SJCRH30 (cell line): ENCODE measurements at regions not wholly inside any gene's neighbourhood (a gene's known extent, or its start where the extent isn't known, plus 50 kb on each side); places are given as distances from the start of the nearest gene placed in this dataset.

Experiments
- DNase-seq, 2 experiments: peaks; one replicate each; pipeline ENCODE4 v3.0.0-alpha.2; 2015 to 2020
- H3K27ac ChIP-seq: fragments of 250-450 bp; sonication (Bioruptor Pico); 2 replicates; pipeline ENCODE4 v1.5.1; 2020; ENCODE audit warnings: mild to moderate bottlenecking, moderate library complexity
- H3K27me3 ChIP-seq: fragments of 250-450 bp; sonication (Bioruptor Pico); 2 replicates; pipeline ENCODE4 v1.5.1; 2020; ENCODE audit warnings: mild to moderate bottlenecking, moderate library complexity
- H3K36me3 ChIP-seq: fragments of 250-450 bp; sonication (Bioruptor Pico); 2 replicates; pipeline ENCODE4 v1.5.1; 2020; ENCODE audit warnings: mild to moderate bottlenecking, moderate library complexity
- H3K4me1 ChIP-seq: fragments of 250-450 bp; sonication (Bioruptor Pico); 2 replicates; pipeline ENCODE4 v1.5.1; 2020; ENCODE audit warnings: mild to moderate bottlenecking, moderate library complexity
- H3K4me3 ChIP-seq: fragments of 250-450 bp; sonication (Bioruptor Pico); 2 replicates; pipeline ENCODE4 v1.5.1; 2020; ENCODE audit warnings: mild to moderate bottlenecking, moderate library complexity
- H3K9me3 ChIP-seq: fragments of 250-450 bp; sonication (Bioruptor Pico); replicated peaks from 2 replicates; pipeline ENCODE4 v1.5.1; 2020; ENCODE audit warnings: mild to moderate bottlenecking, moderate library complexity

DNA sequence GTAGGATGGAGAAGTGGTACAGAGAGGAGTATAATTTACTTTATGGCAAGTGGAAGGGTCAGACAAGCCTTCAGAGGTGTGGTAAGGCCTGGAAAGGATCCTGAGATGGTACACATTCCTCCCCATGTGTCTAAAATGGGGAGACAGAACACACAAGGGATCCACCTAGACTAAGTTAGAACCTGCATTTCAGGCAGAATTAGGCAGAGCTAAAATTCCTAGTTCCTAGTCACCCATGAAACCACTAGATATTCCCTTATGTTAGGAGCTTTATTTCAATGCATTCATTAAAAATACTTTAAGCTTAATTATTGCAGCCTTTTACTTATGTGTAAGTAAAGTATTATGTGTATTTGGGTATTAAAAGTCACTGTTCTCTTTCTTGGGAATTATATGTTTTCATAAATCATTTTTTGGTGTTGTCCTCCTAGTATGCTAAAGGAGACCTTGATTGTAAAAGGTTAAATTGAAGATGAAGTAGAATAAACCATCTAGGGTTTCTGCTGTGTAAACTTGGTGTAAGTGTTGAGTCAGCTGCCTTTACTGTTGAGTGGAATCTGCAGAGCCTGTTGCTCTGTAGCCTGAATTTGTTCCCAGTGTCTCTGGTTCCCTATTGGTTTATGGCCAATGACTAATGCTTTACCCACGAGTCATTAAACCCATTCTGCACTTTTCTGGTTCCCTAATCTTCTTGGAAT is 423.2 kb downstream of the ATP23 start:
- Histone ChIP-seq H3K36me3 (no peaks in the 10 kb centered on the region), H3K27me3 (peaks cover 17% of the 10 kb centered on the region), H3K9me3 (no peaks in the 10 kb centered on the region), H3K4me1 (peaks cover 22% of the 10 kb centered on the region), H3K4me3 (no peak overlapping the region), H3K27ac (no peak overlapping the region)
- DNase-seq, result peak; percentile 82 to 86

DNA sequence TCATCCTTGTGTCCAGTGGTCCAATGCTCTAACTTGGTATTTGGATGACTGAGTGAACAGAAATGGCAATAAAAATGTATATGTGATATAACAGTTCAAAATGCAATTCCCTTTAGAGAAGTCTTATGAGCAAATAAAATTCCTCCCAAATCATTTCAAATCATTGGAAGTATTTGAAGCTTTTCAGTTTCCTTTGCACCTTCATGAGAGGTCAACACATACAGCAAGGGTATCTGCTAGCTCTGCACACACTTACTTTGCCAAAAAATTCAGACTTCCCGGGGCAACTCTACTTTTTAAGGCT is 423.7 kb downstream of the ATP23 start:
- no peak overlapping the region for H3K4me3 ChIP-seq
- H3K9me3 ChIP-seq, result no peaks in the 10 kb centered on the region
- no peak for DNase-seq
- no peak overlapping the region; the same call in 1 of the 2 replicates for H3K27ac ChIP-seq
- H3K36me3 ChIP-seq, result no peaks in the 10 kb centered on the region
- peaks cover 12% of the 10 kb centered on the region for H3K27me3 ChIP-seq
- peaks cover 22% of the 10 kb centered on the region for H3K4me1 ChIP-seq

DNA sequence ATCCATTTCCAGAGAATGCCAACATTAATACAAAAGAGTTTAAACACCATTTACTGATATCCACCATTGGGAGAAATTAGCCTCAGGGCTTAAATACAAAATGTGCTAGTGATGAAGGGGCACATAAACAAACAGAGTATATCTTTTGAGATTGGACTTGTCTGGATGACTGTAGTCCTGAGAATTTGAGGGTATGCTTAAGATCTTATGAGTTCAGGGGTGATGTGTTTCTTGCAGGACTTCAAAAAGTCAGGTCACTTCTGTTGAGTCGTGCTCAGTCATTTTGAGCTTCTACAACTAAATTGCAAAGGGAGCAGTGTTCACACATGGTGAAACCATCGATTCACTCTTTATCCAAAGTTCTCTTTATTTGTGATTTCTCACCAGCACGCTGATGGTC is 425.7 kb downstream of the ATP23 start:
- Histone ChIP-seq H3K4me3 (no peak overlapping the region), H3K9me3 (no peaks in the 10 kb centered on the region), H3K4me1 (peaks cover 22% of the 10 kb centered on the region), H3K36me3 (no peaks in the 10 kb centered on the region), H3K27ac (no peak overlapping the region), H3K27me3 (no peaks in the 10 kb centered on the region; the same call in 1 of the 2 replicates)
- no peak for DNase-seq

DNA sequence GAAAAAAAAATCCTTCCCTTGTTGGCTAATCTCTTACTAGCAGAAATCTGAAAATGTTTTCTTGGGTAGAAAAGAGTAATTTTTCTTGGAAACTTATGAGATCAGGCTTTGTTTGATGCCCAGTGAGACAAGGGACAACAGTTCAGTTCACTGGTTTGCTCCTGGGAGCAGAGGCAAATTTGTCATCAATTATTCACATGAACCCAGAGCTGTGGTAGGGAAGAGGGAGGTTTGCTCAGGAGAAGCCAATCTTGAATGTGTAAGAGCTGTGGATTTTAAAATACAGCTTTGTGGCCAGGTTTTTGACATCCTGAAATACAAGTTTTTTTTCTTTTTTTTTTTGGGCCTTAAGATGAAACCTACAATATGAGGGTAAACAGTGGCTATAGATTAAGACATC is 426.6 kb downstream of the ATP23 start:
- Histone ChIP-seq H3K4me1 (peaks cover 22% of the 10 kb centered on the region), H3K4me3 (no peak overlapping the region), H3K27me3 (no peaks in the 10 kb centered on the region; the same call in 1 of the 2 replicates), H3K27ac (no peak overlapping the region), H3K9me3 (no peaks in the 10 kb centered on the region), H3K36me3 (no peaks in the 10 kb centered on the region)
- no peak for DNase-seq

DNA sequence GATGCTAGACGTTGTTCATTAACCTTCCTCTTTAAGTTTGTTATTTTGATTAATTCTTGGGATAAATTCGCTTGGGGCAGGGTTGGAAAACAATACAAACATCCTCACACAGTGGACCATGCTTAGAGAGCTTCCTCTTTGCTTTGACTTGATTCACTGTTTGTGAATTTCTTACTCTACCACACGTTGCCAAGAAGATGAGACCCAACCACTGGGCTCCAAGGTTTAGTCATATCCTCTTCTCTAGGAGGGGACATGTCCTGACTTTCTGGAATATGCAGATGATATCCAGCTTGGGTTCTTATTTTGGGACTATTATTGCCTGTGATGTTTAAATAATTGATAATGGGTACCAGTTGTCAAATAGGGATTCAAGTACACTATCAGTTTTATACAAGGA is 428.2 kb downstream of the ATP23 start:
- no peak overlapping the region for H3K4me3 ChIP-seq
- H3K27ac ChIP-seq, result no peak overlapping the region
- DNase-seq, result no peak
- no peaks in the 10 kb centered on the region for H3K9me3 ChIP-seq
- H3K36me3 ChIP-seq, result no peaks in the 10 kb centered on the region
- peaks cover 15% of the 10 kb centered on the region for H3K4me1 ChIP-seq
- H3K27me3 ChIP-seq, result no peaks in the 10 kb centered on the region; the same call in 1 of the 2 replicates

DNA sequence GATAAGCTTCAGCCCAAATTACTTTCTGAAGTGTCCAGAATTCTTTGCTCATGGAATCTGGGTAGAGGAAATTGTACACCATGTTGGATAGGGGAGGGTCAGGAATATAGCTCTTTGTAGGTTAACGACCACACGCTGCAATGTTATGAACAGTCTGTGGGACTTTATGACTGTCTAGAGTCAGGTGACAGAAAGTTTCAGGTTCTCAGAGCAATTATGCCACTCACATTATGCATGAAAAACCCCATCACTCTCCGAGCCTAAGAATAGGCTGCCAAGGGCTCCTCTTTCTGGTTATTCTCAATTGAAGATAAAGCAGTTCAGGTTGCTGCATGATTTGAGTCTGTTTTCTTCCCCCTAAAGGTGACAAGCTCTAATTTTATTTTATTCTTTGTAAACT is 430.9 kb downstream of the ATP23 start:
- no peak overlapping the region for H3K27ac ChIP-seq
- H3K36me3 ChIP-seq, result no peaks in the 10 kb centered on the region
- H3K4me3 ChIP-seq, result no peak overlapping the region
- H3K4me1 ChIP-seq, result no peaks in the 10 kb centered on the region
- H3K9me3 ChIP-seq, result no peaks in the 10 kb centered on the region
- H3K27me3 ChIP-seq, result peaks cover under 1% of the 10 kb centered on the region; the same call in 1 of the 2 replicates
- no peak for DNase-seq

DNA sequence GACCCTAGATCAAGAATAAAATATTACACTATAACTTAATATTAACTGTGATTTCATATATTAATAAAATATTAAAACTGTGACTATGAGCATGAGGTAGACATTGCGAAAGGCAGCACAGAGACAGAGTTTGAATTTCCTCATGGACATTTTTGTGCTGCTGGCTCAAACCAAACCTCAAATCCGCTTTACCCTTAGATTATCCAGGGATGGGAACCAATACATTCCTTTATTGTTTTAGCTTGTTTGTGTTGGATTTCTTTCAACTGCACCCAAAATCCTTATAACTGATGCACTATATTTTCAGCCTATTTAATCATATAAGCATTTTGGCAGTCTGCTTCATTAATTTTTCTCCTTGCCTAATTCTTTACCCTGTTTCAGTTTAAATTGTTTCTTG is 436.7 kb downstream of the ATP23 start:
- H3K4me3 ChIP-seq, result no peak overlapping the region
- H3K36me3 ChIP-seq, result no peaks in the 10 kb centered on the region
- H3K27ac ChIP-seq, result no peak overlapping the region
- no peaks in the 10 kb centered on the region for H3K9me3 ChIP-seq
- H3K4me1 ChIP-seq, result no peaks in the 10 kb centered on the region
- peaks cover 27% of the 10 kb centered on the region for H3K27me3 ChIP-seq
- DNase-seq, result no peak

DNA sequence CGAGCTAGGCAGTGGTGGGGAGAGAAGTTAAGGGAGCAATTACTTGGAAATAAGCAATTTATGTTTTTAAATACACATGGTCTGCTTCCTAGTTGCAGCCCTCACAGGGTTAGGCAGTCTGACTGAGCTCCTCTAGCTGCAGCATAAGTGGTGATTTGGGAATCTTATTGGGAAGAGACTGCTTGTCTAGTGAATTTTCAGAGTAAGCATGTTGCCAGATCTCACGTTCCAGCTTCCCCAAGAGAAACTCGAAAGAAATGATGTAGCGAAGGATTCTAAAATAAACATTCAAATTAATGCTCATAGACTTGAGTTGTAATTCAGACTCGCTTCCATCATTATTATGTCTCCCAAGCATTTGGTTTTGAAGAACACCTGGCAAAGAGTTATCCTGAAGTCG is 440.2 kb downstream of the ATP23 start:
- no peak overlapping the region for H3K27ac ChIP-seq

DNA sequence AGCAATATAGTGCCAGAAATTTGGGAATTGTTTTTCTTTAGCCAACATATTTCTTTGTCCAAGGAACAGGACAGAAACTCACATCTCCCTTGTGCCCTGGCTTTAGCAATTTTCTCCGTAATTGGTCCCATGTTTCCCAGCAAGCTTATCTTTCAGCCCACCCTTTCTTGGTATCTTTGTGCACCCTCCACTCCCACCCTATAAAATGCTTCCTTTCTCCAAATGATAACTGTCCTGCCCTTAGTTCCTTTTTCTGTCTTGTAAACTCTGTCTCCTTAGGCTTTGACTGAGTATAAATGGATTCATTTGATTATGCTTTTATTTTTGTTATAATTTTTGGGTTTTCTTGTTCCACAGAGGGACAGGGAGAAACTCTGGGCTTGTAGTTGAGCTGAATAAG is 442.8 kb downstream of the ATP23 start:
- Histone ChIP-seq H3K4me3 (no peak overlapping the region), H3K27me3 (peaks cover 43% of the 10 kb centered on the region), H3K9me3 (no peaks in the 10 kb centered on the region; the same call in 1 of the 2 replicates), H3K36me3 (no peaks in the 10 kb centered on the region), H3K27ac (no peak overlapping the region), H3K4me1 (no peaks in the 10 kb centered on the region)
- DNase-seq, result no peak

More for the DNA sequence above, 440.2 kb downstream of the ATP23 start:
- Histone ChIP-seq H3K4me1 (no peaks in the 10 kb centered on the region), H3K36me3 (no peaks in the 10 kb centered on the region), H3K27me3 (peaks cover 42% of the 10 kb centered on the region), H3K9me3 (no peaks in the 10 kb centered on the region), H3K4me3 (no peak overlapping the region)
- no peak for DNase-seq

DNA sequence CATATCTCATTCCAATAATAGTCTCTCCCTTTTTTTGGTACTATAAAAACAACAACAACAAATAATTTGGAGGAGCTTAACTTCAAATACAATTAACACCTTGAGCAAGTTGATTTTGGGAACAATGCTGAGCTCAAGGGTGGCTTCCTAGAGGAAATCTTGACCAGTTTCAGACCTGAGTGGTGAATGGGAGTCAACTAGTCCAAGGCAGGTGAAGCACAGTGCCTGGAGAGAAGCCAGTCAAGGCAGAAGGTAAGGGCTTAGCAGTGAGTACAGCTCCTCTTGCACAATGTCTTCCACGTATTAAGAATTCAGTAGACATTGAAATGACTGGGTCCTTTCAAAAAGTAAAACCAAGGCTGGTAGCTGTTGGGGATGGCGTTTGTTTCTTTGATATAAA is 444.8 kb downstream of the ATP23 start:
- H3K36me3 ChIP-seq, result no peaks in the 10 kb centered on the region
- no peak for DNase-seq
- no peaks in the 10 kb centered on the region; the same call in 1 of the 2 replicates for H3K9me3 ChIP-seq
- no peak overlapping the region for H3K27ac ChIP-seq
- no peaks in the 10 kb centered on the region for H3K4me1 ChIP-seq
- H3K4me3 ChIP-seq, result no peak overlapping the region
- peaks cover 49% of the 10 kb centered on the region for H3K27me3 ChIP-seq

DNA sequence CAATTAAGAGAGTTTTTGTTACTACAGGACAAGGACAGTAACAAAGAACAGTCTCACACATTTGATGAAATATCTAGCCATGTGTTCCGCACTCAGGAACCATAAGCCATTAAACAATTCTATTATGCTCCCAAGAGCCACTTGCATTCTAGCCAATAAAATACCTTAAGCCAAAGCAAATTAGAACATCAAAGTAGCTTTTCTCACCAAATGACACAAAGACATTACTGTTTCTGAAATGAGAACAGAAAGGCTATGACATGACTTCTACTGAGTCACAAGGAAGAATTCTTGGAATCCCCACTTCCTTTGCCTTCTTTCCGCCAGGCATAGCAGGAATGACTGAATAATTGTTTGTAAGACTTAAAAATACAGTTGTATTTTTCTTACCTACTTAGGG is 445.8 kb downstream of the ATP23 start:
- Histone ChIP-seq H3K36me3 (no peaks in the 10 kb centered on the region), H3K27ac (no peak overlapping the region), H3K4me1 (no peaks in the 10 kb centered on the region), H3K9me3 (no peaks in the 10 kb centered on the region; the same call in 1 of the 2 replicates), H3K4me3 (no peak overlapping the region), H3K27me3 (peaks cover 49% of the 10 kb centered on the region)
- no peak for DNase-seq

DNA sequence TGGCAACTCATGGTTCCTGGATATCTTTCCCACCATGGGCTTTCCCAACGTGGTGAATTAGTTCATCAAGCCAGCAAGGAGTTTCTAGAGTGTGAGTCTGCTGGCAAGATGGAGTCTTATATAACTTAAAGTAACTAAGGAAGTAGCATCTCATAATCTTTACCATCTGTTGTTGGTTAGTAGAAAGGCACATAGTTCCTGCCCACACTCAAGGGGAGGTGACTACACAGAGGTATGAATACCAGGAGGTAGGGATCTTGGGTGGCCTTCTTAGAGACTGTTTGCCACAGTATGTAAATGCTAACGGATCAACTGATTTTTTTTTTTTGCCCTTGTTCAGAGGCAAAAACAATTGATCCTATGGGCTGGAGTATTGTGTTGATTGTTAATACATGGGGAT is 446.9 kb downstream of the ATP23 start:
- Histone ChIP-seq H3K4me3 (no peak overlapping the region), H3K27me3 (peaks cover 55% of the 10 kb centered on the region), H3K36me3 (no peaks in the 10 kb centered on the region), H3K27ac (no peak overlapping the region), H3K4me1 (no peaks in the 10 kb centered on the region), H3K9me3 (no peaks in the 10 kb centered on the region; the same call in 1 of the 2 replicates)
- no peak for DNase-seq

DNA sequence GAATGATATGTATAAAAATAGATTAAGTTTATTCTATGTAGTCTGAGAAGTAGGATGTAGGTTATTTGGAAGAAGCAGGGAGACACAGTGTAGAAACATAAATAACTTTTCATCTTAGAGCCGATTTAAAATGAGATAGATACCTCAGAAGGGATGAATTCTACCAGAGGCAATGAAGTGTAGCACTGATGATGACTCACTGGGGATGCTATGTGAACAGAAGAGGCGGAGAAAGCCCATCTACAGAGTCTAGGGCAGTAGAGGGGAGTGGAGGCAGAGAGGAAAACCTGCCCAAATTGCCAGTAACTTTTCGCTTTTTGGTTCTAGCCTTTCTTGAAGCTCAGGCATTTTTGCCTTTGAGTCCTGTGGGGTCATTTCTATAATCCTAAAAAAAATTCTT is 451.8 kb downstream of the ATP23 start:
- no peaks in the 10 kb centered on the region; the same call in none of the 2 replicates for H3K9me3 ChIP-seq
- H3K4me1 ChIP-seq, result no peaks in the 10 kb centered on the region
- H3K4me3 ChIP-seq, result no peak overlapping the region
- peaks cover 32% of the 10 kb centered on the region for H3K27me3 ChIP-seq
- no peaks in the 10 kb centered on the region for H3K36me3 ChIP-seq
- DNase-seq, result peak in 1 of 2 experiments; percentile 50
- H3K27ac ChIP-seq, result no peak overlapping the region

DNA sequence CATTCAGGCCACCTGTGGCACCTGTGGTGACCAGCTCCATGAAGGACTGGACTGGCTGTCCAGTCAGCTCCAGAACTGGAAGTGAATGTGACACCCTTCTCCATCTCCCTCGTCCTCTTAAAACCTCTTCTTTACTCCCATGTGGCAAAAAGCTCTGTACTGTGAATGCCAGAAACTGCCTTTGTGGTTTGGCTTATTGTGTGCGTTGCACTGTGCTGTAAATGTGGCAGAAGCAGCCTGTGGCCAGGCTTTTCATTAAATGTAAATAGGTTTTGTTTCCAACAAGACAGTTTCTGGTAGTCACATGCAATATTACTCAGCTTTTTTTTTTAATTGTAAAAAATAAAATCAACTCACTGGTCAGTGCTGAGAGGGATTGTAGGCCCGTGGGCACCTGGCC is 453.7 kb downstream of the ATP23 start:
- no peak for DNase-seq
- no peaks in the 10 kb centered on the region for H3K4me1 ChIP-seq
- H3K9me3 ChIP-seq, result no peaks in the 10 kb centered on the region; the same call in 1 of the 2 replicates
- no peak overlapping the region for H3K27ac ChIP-seq
- no peaks in the 10 kb centered on the region for H3K36me3 ChIP-seq
- H3K27me3 ChIP-seq, result peaks cover 26% of the 10 kb centered on the region
- no peak overlapping the region for H3K4me3 ChIP-seq

DNA sequence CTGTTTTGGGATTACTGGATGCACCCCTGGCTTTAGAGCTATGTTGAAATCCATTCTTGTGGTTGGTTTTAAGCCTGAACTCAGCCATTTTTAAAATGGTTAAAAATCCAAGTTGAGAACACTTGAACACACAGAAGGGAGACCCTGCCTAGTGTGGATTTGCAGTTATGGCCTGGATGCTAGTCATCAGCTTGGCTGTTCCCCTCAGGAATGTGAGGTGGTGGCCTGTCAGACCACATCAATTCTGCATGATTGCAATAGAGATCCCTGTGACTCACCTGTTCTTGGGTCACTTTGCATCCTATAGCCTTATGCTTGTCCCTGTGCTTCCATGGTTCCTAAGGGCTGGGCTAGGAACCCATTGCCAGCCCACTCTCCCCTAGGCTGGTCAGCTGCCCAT is 454.1 kb downstream of the ATP23 start:
- H3K9me3 ChIP-seq, result no peaks in the 10 kb centered on the region; the same call in 1 of the 2 replicates
- H3K4me1 ChIP-seq, result no peaks in the 10 kb centered on the region
- peaks cover 23% of the 10 kb centered on the region for H3K27me3 ChIP-seq
- peak in 1 of 2 experiments; percentile 41 for DNase-seq
- H3K4me3 ChIP-seq, result no peak overlapping the region
- no peak overlapping the region for H3K27ac ChIP-seq
- no peaks in the 10 kb centered on the region for H3K36me3 ChIP-seq

DNA sequence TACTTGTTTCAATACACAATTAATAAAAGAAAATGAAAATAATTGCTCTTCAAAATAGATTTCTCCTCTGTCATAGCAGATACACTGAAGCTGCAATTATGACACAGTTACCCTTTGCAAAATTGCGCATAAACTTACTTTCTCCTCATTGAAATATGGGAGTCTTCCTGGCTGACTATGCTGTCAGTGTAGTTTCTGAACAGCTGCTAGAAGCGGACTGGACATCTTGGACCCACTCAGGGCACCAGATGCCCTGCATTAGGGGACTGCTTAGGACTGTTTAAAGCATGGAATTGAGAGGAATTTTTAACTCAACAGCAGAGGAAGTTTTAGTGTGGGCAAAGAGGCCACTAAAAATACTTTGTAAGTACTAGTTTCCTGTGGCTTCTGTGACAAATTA is 454.9 kb downstream of the ATP23 start:
- peak in 1 of 2 experiments; percentile 47 for DNase-seq
- peaks cover under 1% of the 10 kb centered on the region; the same call in 1 of the 2 replicates for H3K9me3 ChIP-seq
- peaks cover 19% of the 10 kb centered on the region; the same call in 1 of the 2 replicates for H3K27me3 ChIP-seq
- H3K4me1 ChIP-seq, result no peaks in the 10 kb centered on the region
- H3K27ac ChIP-seq, result no peak overlapping the region
- H3K36me3 ChIP-seq, result no peaks in the 10 kb centered on the region
- no peak overlapping the region for H3K4me3 ChIP-seq
